Uterus (tissue), 3 donors: ENCODE measurements at regions not wholly inside any gene's neighbourhood (a gene's known extent, or its start where the extent isn't known, plus 50 kb on each side); places are given as distances from the start of the nearest gene placed in this dataset.

Experiments
- DNase-seq, 2 donors: peaks; one replicate each; pipeline ENCODE4 v3.0.0-alpha.2; 2019 to 2020
- H3K27ac ChIP-seq, 2 donors: fragments of 200-600 bp; sonication (generic); 1 replicate in 1 of 2; 2 replicates in 1 of 2; pipeline ENCODE4 v1.5.1; 2016 to 2018
- H3K27me3 ChIP-seq, 2 donors: fragments of 200-600 bp; sonication (generic); one replicate each; pipeline ENCODE4 v1.5.1; 2018 to 2019; ENCODE audit warnings: control low read depth in 1 of 2
- H3K36me3 ChIP-seq, 2 donors: fragments of 200-600 bp; sonication (generic); one replicate each; pipeline ENCODE4 v1.5.1; 2019; ENCODE audit warnings: control low read depth in 1 of 2
- H3K4me1 ChIP-seq, 2 donors: fragments of 200-600 bp; sonication (generic); one replicate each; pipeline ENCODE4 v1.5.1; 2018 to 2019; ENCODE audit warnings: control low read depth in 1 of 2
- H3K4me3 ChIP-seq, 2 donors: fragments of 200-600 bp; sonication (generic); 1 replicate in 1 of 2; 2 replicates in 1 of 2; pipeline ENCODE4 v1.5.1; 2018 to 2019; ENCODE audit warnings: mild to moderate bottlenecking in 1 of 2
- H3K9me3 ChIP-seq, 2 donors: fragments of 200-600 bp; sonication (generic); one replicate each; pipeline ENCODE4 v1.5.1; 2019; ENCODE audit warnings: control low read depth in 1 of 2
- CTCF ChIP-seq, 4 experiments: fragments of 200-600 bp in 2 of 4; fragments of 450-650 bp in 2 of 4; sonication (generic) in 2 of 4; IDR thresholded peaks; one replicate each; pipeline ENCODE4 v1.5.1; 2016 to 2019; ENCODE audit warnings: antibody characterized with exemption in 4 of 4, mild to moderate bottlenecking in 2 of 4, moderate library complexity in 1 of 4
- POLR2A ChIP-seq, 2 donors: fragments of 450-650 bp; IDR thresholded peaks; one replicate each; pipeline ENCODE4 v1.6.1; 2016; ENCODE audit warnings: antibody characterized with exemption in 2 of 2, mild to moderate bottlenecking in 1 of 2, moderate library complexity in 1 of 2
- intact Hi-C: fragments of 100-400 bp; cut with DNase I; formaldehyde crosslinking; loops from one replicate; pipeline ENCODE4 v1.15.1; 2023; ENCODE audit warnings: low total_unique reads
- donor health status: DM: yes; HTN: yes; CAD: no.

GRCh38 chr7:93043385-93043985 is 74.3 kb downstream of the SAMD9 start:
- Histone ChIP-seq H3K4me3 (no peak overlapping the region), H3K36me3 (no peaks in the 10 kb centered on the region), H3K27me3 (no peaks in the 10 kb centered on the region), H3K4me1 (no peaks in the 10 kb centered on the region), H3K27ac (no peak overlapping the region), H3K9me3 (no peaks in the 10 kb centered on the region)
- TF ChIP-seq POLR2A (IDR thresholded peaks at IDR 0.05) = no peak
- TF ChIP-seq CTCF (IDR thresholded peaks at IDR 0.05) = no peak
- intact Hi-C loops = no loop called here
- no peak for DNase-seq

- intact Hi-C loops = no loop called here
- Histone ChIP-seq H3K9me3 (no peaks in the 10 kb centered on the region), H3K27ac (no peak overlapping the region), H3K36me3 (no peaks in the 10 kb centered on the region), H3K4me1 (no peaks in the 10 kb centered on the region), H3K4me3 (no peak overlapping the region), H3K27me3 (no peaks in the 10 kb centered on the region)
- TF ChIP-seq POLR2A (IDR thresholded peaks at IDR 0.05) (no peak), CTCF (IDR thresholded peaks at IDR 0.05) (no peak)
- no peak for DNase-seq
Observed at GRCh38 chr7:93040355-93040754, 77.4 kb downstream of the SAMD9 start.

GRCh38 chr7:93039786-93040185 is 78.0 kb downstream of the SAMD9 start:
- no peak for DNase-seq
- Histone ChIP-seq H3K9me3 (no peaks in the 10 kb centered on the region), H3K4me1 (no peaks in the 10 kb centered on the region), H3K4me3 (no peak overlapping the region), H3K27ac (no peak overlapping the region), H3K27me3 (no peaks in the 10 kb centered on the region), H3K36me3 (no peaks in the 10 kb centered on the region)
- TF ChIP-seq POLR2A (IDR thresholded peaks at IDR 0.05) (no peak), CTCF (IDR thresholded peaks at IDR 0.05) (no peak)
- intact Hi-C loops = no loop called here

GRCh38 chr7:93039282-93039681 is 78.5 kb downstream of the SAMD9 start:
- H3K4me1 ChIP-seq = no peaks in the 10 kb centered on the region
- H3K27me3 ChIP-seq = no peaks in the 10 kb centered on the region
- DNase-seq = no peak
- no peaks in the 10 kb centered on the region for H3K9me3 ChIP-seq
- no peak overlapping the region for H3K4me3 ChIP-seq
- intact Hi-C loops = no loop called here
- H3K36me3 ChIP-seq = no peaks in the 10 kb centered on the region
- no peak for TF ChIP-seq CTCF (IDR thresholded peaks at IDR 0.05)
- TF ChIP-seq POLR2A (IDR thresholded peaks at IDR 0.05) = no peak
- no peak overlapping the region for H3K27ac ChIP-seq

- DNase-seq = no peak
- H3K4me1 ChIP-seq = no peaks in the 10 kb centered on the region
- no peaks in the 10 kb centered on the region for H3K27me3 ChIP-seq
- no peak for TF ChIP-seq CTCF (IDR thresholded peaks at IDR 0.05)
- no peak for TF ChIP-seq POLR2A (IDR thresholded peaks at IDR 0.05)
- H3K36me3 ChIP-seq = no peaks in the 10 kb centered on the region
- no peak overlapping the region for H3K4me3 ChIP-seq
- H3K27ac ChIP-seq = no peak overlapping the region
- intact Hi-C loops = no loop called here
- no peaks in the 10 kb centered on the region for H3K9me3 ChIP-seq
Observed at GRCh38 chr7:93036807-93037206, 81.0 kb downstream of the SAMD9 start.
